Lung (tissue), 11 donors: ENCODE measurements at regions not wholly inside any gene's neighbourhood (a gene's known extent, or its start where the extent isn't known, plus 50 kb on each side); places are given as distances from the start of the nearest gene placed in this dataset.

Source experiments
- ATAC-seq: fragments of 200-7000 bp; cut with Tn5 transposase; one replicate; pipeline ENCODE4 v1.9.1; 2020; ENCODE audit warnings: moderate number of reproducible peaks; ENCODE audit not compliant: insufficient read depth, low FRiP score
- DNase-seq, 3 donors: peaks; one replicate each; pipeline ENCODE4 v3.0.0-alpha.2; 2013 to 2017
- H3K27ac ChIP-seq, 2 donors: one replicate each; pipeline ENCODE4 v1.5.1; 2013; ENCODE audit warnings: mild to moderate bottlenecking in 2 of 2, moderate library complexity in 2 of 2, control low read depth in 1 of 2, inconsistent platforms in 1 of 2, low read depth in 1 of 2, low read length in 1 of 2
- H3K27me3 ChIP-seq, 3 donors: one replicate each; pipeline ENCODE4 v1.5.1; 2013; ENCODE audit warnings: low read length in 2 of 3; ENCODE audit not compliant: control insufficient read depth in 3 of 3, insufficient read depth in 3 of 3
- H3K36me3 ChIP-seq, 4 donors: one replicate each; pipeline ENCODE4 v1.5.1; 2013; ENCODE audit warnings: low read length in 4 of 4, mild to moderate bottlenecking in 1 of 4, moderate library complexity in 1 of 4; ENCODE audit not compliant: control insufficient read depth in 4 of 4, insufficient read depth in 4 of 4
- H3K4me1 ChIP-seq, 5 donors: one replicate each; pipeline ENCODE4 v1.5.1; 2013; ENCODE audit warnings: low read length in 5 of 5, mild to moderate bottlenecking in 2 of 5, moderate library complexity in 1 of 5; ENCODE audit not compliant: control insufficient read depth in 5 of 5, insufficient read depth in 5 of 5
- H3K4me3 ChIP-seq: one replicate; pipeline ENCODE4 v1.5.1; 2013; ENCODE audit warnings: mild to moderate bottlenecking, control low read depth, moderate library complexity
- H3K9ac ChIP-seq, 2 donors: one replicate each; pipeline ENCODE4 v1.5.1; 2013; ENCODE audit warnings: low read length in 2 of 2, control low read depth in 1 of 2; ENCODE audit not compliant: insufficient read depth in 1 of 2
- H3K9me3 ChIP-seq, 4 donors: one replicate each; pipeline ENCODE4 v1.5.1; 2013; ENCODE audit warnings: low read length in 3 of 4, mild to moderate bottlenecking in 1 of 4, moderate library complexity in 1 of 4; ENCODE audit not compliant: control insufficient read depth in 4 of 4, insufficient read depth in 3 of 4
- WGBS, 2 donors: extraction: QIAGEN DNeasy Blood & Tissue Kit; methylation state at CpG; one replicate each; pipeline ENCODE4 v1.1.7; 2013; 5-methylcytosine and 5-hydroxymethylcytosine counted together
- TF ChIP-seq, protein P1 (sequence below): IDR thresholded peaks from 2 replicates; pipeline ENCODE4 v1.5.1; 2012; ENCODE audit warnings: mild to moderate bottlenecking; ENCODE audit errors: control extremely low read depth, extremely low read depth
- donor health status: control.
- donor health status: control.
- donor health status: Bipolar disorder and iron deficiency.
- donor health status: healthy.
- donor health status: DM: yes; HTN: yes; CAD: no.

DNA sequence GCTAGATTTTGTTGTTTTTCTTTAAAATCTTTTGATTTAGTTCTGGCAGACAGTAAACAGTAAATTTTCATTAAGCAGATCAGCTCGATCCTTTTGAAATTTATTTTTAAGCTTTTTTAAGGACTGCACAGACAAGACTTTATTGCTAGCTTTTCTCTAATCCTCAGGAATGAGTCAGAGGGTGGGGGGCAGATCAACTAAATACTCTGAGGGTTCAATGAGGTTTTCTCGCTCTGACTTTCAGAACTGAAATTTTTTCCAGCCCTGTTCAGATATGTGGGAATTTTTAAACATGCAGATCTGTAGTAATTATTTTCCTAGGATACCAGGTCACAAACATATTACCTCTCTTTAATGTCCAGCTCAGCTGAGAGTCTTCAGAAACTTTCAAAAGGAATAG lies 977.2 kb downstream of the CDH11 start:
- no peak overlapping the region for H3K4me3 ChIP-seq
- no peaks in the 10 kb centered on the region for H3K4me1 ChIP-seq
- H3K9me3 ChIP-seq, result no peaks in the 10 kb centered on the region
- TF ChIP-seq, protein P1, sequence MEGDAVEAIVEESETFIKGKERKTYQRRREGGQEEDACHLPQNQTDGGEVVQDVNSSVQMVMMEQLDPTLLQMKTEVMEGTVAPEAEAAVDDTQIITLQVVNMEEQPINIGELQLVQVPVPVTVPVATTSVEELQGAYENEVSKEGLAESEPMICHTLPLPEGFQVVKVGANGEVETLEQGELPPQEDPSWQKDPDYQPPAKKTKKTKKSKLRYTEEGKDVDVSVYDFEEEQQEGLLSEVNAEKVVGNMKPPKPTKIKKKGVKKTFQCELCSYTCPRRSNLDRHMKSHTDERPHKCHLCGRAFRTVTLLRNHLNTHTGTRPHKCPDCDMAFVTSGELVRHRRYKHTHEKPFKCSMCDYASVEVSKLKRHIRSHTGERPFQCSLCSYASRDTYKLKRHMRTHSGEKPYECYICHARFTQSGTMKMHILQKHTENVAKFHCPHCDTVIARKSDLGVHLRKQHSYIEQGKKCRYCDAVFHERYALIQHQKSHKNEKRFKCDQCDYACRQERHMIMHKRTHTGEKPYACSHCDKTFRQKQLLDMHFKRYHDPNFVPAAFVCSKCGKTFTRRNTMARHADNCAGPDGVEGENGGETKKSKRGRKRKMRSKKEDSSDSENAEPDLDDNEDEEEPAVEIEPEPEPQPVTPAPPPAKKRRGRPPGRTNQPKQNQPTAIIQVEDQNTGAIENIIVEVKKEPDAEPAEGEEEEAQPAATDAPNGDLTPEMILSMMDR, result no peak
- DNase-seq (no peak), ATAC-seq (no peak)
- no peak overlapping the region for H3K27ac ChIP-seq
- no peaks in the 10 kb centered on the region for H3K27me3 ChIP-seq
- 75 to 87% methylated on average over 2 of the region's 2 CpGs for WGBS, 2 donors
- no peaks in the 10 kb centered on the region for H3K36me3 ChIP-seq
- no peak overlapping the region for H3K9ac ChIP-seq

DNA sequence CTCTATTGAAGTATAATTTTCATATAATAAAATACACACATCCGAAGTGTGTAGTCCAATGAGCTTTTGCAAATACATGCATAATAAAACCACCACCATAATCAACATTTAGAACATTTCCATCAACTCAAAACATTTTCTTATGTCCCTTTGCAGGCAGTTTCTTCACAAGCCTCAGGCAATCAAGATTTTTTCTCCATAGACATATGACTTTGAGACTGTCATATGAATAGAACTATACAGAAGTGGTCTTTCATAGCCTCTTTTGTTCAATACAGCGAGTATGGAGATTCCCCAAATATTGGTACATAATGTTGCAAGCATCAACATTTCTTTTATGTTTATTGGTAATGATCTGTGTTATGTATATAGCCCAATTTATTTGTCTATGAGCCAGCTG lies 983.2 kb downstream of the CDH11 start:
- DNase-seq (no peak), ATAC-seq (no peak)
- H3K36me3 ChIP-seq, result no peaks in the 10 kb centered on the region
- 61 to 85% methylated on average over 2 of the region's 2 CpGs for whole genome bisulfite sequencing, 2 donors
- no peak overlapping the region for H3K27ac ChIP-seq
- no peak overlapping the region for H3K9ac ChIP-seq
- no peak overlapping the region for H3K4me3 ChIP-seq
- TF ChIP-seq, protein P1, result no peak
- H3K9me3 ChIP-seq, result no peaks in the 10 kb centered on the region
- no peaks in the 10 kb centered on the region for H3K27me3 ChIP-seq
- H3K4me1 ChIP-seq, result peaks cover 0 to 10% (median 0%) of the 10 kb centered on the region in 5 donors

DNA sequence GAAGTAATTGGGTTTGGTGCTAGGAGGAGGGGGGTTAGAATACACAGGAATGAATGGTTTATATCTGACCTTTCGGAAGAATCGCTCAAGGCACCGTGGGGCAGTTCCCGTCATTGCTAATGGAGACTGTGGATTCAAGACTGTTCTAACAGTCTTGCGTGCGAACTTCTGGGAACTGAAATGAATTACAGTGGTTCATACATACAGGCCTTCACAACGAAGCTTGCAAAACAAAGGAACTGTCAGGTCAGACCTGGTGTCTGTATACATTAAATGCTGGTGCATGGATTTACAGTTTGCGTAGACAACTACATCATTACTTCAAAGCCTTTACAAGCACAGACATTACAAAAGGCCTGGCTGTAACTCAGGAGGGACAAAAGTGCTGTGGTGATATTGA lies 983.9 kb downstream of the CDH11 start:
- Histone ChIP-seq H3K9me3 (no peaks in the 10 kb centered on the region), H3K4me1 (peaks cover 0 to 16% (median 0%) of the 10 kb centered on the region in 5 donors), H3K9ac (no peak overlapping the region), H3K27ac (no peak overlapping the region), H3K36me3 (no peaks in the 10 kb centered on the region), H3K4me3 (no peak overlapping the region), H3K27me3 (no peaks in the 10 kb centered on the region)
- no peak for DNase-seq
- WGBS, 2 donors, result 91 to 93% methylated on average over 8 of the region's 8 CpGs
- TF ChIP-seq, protein P1, result no peak
- no peak for ATAC-seq

DNA sequence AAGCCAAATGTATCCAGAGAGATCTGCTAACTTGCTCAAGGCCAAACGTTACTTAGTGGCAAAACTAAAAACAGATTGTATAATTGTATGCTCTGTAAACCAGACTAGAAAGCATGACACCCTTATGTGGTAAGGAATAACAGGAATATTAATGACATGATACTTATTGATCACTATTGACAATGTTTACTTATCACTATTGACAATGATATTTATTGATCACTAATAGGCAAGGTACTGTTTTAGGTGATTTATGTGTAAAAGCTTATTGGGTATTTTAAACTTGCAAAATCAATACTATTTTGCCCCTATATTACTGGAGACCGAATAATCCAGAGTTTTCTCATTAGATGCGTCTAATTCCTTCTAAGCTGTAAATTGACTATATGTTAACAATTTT lies 985.1 kb downstream of the CDH11 start:
- Histone ChIP-seq H3K9ac (no peak overlapping the region), H3K4me3 (no peak overlapping the region), H3K27me3 (no peaks in the 10 kb centered on the region), H3K27ac (no peak overlapping the region), H3K36me3 (no peaks in the 10 kb centered on the region), H3K4me1 (peaks cover 0 to 24% (median 3%) of the 10 kb centered on the region in 5 donors), H3K9me3 (no peaks in the 10 kb centered on the region)
- ATAC-seq, result no peak
- WGBS, 2 donors, result 86 to 91% methylated on average over 3 of the region's 3 CpGs
- no peak for DNase-seq
- TF ChIP-seq, protein P1, result no peak
